Common myeloid progenitor, CD34-positive (primary cell): ENCODE measurements at regions not wholly inside any gene's neighbourhood (a gene's known extent, or its start where the extent isn't known, plus 50 kb on each side); places are given as distances from the start of the nearest gene placed in this dataset.

Source experiments
- CTCF ChIA-PET: fragments of 350-600 bp; sonication (Branson Sonifier 250); formaldehyde crosslinking; loops from one replicate; lab custom pipeline; 2021; ENCODE audit warnings: antibody characterized with exemption; lab: Charles Lee
- POLR2A ChIA-PET: fragments of 350-600 bp; sonication (Branson Sonifier 250); formaldehyde crosslinking; loops from one replicate; lab custom pipeline; 2021; ENCODE audit warnings: antibody characterized with exemption; lab: Charles Lee
- DNase-seq, 3 donors: peaks; one replicate each; pipeline versions ENCODE4 v3.0.0 to v3.0.0-alpha.2; 2013
- H3K27ac ChIP-seq, 2 experiments: 1 replicate in 1 of 2; 2 replicates in 1 of 2; pipeline ENCODE4 v1.7.0; 2013; ENCODE audit warnings: inconsistent platforms in 2 of 2, low read length in 2 of 2, mild to moderate bottlenecking in 2 of 2, low read depth in 1 of 2, moderate library complexity in 1 of 2; ENCODE audit not compliant: severe bottlenecking in 2 of 2, insufficient read depth in 1 of 2, poor library complexity in 1 of 2
- H3K27me3 ChIP-seq, 5 experiments: replicated peaks in 2 of 5; 1 replicate in 3 of 5; 2 replicates in 2 of 5; pipeline versions ENCODE4 v1.6.1 to v1.7.0; 2013; ENCODE audit warnings: low read length in 4 of 5, mild to moderate bottlenecking in 2 of 5, moderate library complexity in 2 of 5, inconsistent platforms in 1 of 5; ENCODE audit not compliant: insufficient read depth in 5 of 5, control insufficient read depth in 4 of 5
- H3K36me3 ChIP-seq, 4 experiments: 1 replicate in 2 of 4; 2 replicates in 2 of 4; pipeline versions ENCODE4 v1.6.1 to v1.7.0; 2013; ENCODE audit warnings: low read length in 3 of 4, control low read depth in 1 of 4, mild to moderate bottlenecking in 1 of 4; ENCODE audit not compliant: control insufficient read depth in 4 of 4, insufficient read depth in 4 of 4
- H3K4me1 ChIP-seq, 4 experiments: 1 replicate in 3 of 4; 2 replicates in 1 of 4; pipeline versions ENCODE4 v1.6.1 to v1.7.1; 2013; ENCODE audit warnings: low read length in 3 of 4, mild to moderate bottlenecking in 3 of 4, control low read depth in 1 of 4, inconsistent platforms in 1 of 4, moderate library complexity in 1 of 4; ENCODE audit not compliant: control insufficient read depth in 4 of 4, insufficient read depth in 4 of 4; ENCODE audit errors: control extremely low read depth in 1 of 4
- H3K4me3 ChIP-seq, 7 experiments: 1 replicate in 4 of 7; 2 replicates in 3 of 7; pipeline versions ENCODE4 v1.5.1 to v1.7.0; 2013; ENCODE audit warnings: mild to moderate bottlenecking in 7 of 7, low read length in 6 of 7, moderate library complexity in 6 of 7, inconsistent platforms in 2 of 7, low read depth in 2 of 7, control low read depth in 1 of 7; ENCODE audit not compliant: insufficient read depth in 4 of 7, control insufficient read depth in 1 of 7; ENCODE audit errors: extremely low read depth in 1 of 7
- H3K9me3 ChIP-seq, 5 experiments: 1 replicate in 4 of 5; 2 replicates in 1 of 5; pipeline versions ENCODE4 v1.6.1 to v1.7.1; 2013; ENCODE audit warnings: low read length in 4 of 5, mild to moderate bottlenecking in 2 of 5, inconsistent platforms in 1 of 5, low read depth in 1 of 5, moderate library complexity in 1 of 5; ENCODE audit not compliant: control insufficient read depth in 4 of 5, insufficient read depth in 2 of 5; ENCODE audit errors: control extremely low read depth in 1 of 5
- WGBS: methylation state at CpG from one replicate; pipeline ENCODE4 v1.1.5; 2013; ENCODE audit not compliant: insufficient coverage; 5-methylcytosine and 5-hydroxymethylcytosine counted together

DNA sequence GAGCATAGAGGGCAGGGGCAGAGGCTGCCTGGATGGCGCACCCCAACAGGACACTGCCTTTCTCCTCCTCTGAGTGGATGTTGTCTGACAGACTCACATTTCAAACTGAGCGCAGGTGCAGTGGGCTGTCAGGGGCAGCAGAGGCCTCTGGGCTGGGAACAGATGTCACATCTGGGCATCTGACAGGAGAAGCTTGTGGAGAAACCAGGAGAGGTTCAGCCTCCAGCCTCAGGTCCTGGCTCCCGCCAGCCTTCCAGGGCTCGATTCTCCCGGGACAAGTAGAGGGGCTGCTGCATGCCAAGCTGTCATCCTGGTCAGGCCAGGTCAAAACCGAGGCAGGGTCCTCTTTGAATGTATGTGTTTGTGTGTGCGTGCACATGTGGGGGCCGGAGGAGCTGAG is 67.7 kb upstream of the SDK2 start:
- Histone ChIP-seq H3K4me1 (peaks cover 0 to 17% (median 6%) of the 10 kb centered on the region in 4 experiments), H3K4me3 (no peak overlapping the region), H3K36me3 (no peaks in the 10 kb centered on the region), H3K9me3 (peaks cover 0 to 3% (median 0%) of the 10 kb centered on the region in 5 experiments), H3K27ac (no peak overlapping the region), H3K27me3 (peaks cover 0 to 9% (median 0%) of the 10 kb centered on the region in 5 experiments)
- WGBS: 90% methylated on average over 6 of the region's 8 CpGs
- CTCF ChIA-PET: interaction anchor here (0.8 to 5.3 kb wide), 8 partner anchors 9 to 325 kb away, joined by 3 to 43 read pairs (median 5); no protein-coding TSS in a partner anchor
- no peak for DNase-seq
- POLR2A ChIA-PET: no interaction called here

DNA sequence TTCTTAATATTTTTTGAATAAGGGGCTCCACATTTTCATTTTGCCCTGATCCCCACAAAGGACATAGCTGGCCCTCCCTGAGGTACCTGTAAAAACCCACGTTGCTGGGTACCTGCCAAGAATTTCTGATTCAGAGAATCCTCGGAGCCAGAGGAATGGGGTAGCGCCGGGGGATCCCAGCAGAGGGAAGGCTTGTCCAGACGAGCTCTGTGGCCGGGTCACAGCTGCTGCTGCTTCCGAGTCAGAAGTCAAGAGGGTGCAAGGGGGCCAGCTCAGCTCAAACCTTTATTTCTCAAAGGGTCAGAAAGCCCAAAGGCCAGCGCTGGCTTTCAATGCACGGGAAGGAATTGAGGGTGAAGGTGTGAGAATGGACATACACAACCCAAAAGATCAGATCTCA is 68.9 kb upstream of the SDK2 start:
- peaks cover 0 to 9% (median 0%) of the 10 kb centered on the region in 5 experiments for H3K27me3 ChIP-seq
- 87% methylated on average over 7 of the region's 9 CpGs for WGBS
- DNase-seq: no peak
- no peaks in the 10 kb centered on the region for H3K36me3 ChIP-seq
- CTCF ChIA-PET: interaction anchor here (0.6 kb wide), 1 partner anchor 1353 kb away, joined by 4 read pairs; no protein-coding TSS in a partner anchor
- no peak overlapping the region for H3K27ac ChIP-seq
- H3K9me3 ChIP-seq: no peaks in the 10 kb centered on the region
- no peak overlapping the region for H3K4me3 ChIP-seq
- POLR2A ChIA-PET: no interaction called here
- H3K4me1 ChIP-seq: peaks cover 0 to 17% (median 6%) of the 10 kb centered on the region in 4 experiments

DNA sequence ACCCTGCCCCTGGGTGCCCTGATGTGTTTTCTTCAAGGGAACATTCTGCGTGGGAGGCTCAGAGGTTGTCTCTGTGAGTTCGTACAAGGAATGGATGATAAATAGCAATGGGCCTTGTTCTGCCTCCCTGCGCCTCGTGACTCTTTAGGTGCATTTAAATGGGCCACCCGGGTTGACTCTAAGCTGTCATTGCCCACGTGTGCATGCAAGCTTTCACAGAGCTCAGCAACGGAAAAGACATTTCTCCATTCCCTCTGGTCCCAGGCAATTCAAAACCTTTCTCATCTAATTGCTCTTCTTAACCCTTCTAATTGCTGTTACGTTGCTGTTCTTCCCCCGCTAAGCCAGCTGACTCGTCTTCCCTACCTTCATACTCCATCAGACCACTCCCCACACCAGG is 71.5 kb upstream of the SDK2 start:
- H3K4me3 ChIP-seq: no peak overlapping the region
- H3K27ac ChIP-seq: no peak overlapping the region
- no peak for DNase-seq
- CTCF ChIA-PET: no interaction called here
- 89% methylated on average over 10 of the region's 10 CpGs for WGBS
- POLR2A ChIA-PET: no interaction called here
- peaks cover 0 to 15% (median 5%) of the 10 kb centered on the region in 4 experiments for H3K4me1 ChIP-seq
- H3K27me3 ChIP-seq: peaks cover 0 to 6% (median 0%) of the 10 kb centered on the region in 5 experiments
- H3K36me3 ChIP-seq: no peaks in the 10 kb centered on the region
- no peaks in the 10 kb centered on the region for H3K9me3 ChIP-seq

DNA sequence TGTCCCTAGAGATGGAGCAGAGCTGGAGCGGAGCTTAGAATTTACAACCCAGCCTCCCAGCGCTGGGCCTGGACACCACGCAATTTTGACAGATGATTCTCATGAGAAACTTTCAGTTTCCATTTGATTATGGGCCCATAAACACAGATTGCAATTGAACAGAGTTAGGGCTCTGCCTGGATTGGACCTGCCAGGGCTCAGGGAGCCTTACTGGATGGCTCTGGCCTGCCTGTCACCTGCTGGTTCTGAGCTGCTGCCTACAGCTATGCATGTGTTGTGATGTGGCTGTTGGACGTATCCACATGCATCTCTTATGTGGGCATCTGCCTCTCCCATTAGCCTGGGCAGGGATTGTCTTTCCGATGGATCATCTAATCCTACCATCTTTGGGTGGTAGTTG is 73.4 kb upstream of the SDK2 start:
- Histone ChIP-seq H3K36me3 (no peaks in the 10 kb centered on the region), H3K27me3 (peaks cover 0 to 6% (median 0%) of the 10 kb centered on the region in 5 experiments), H3K9me3 (no peaks in the 10 kb centered on the region), H3K27ac (no peak overlapping the region), H3K4me1 (peaks cover 0 to 16% (median 4%) of the 10 kb centered on the region in 4 experiments), H3K4me3 (no peak overlapping the region)
- no peak for DNase-seq
- ChIA-PET CTCF (no interaction called here), POLR2A (interaction anchor here (1.2 kb wide), 1 partner anchor 14 kb away, joined by 4 read pairs; no protein-coding TSS in a partner anchor)
- WGBS: 93% methylated on average over 3 of the region's 5 CpGs

DNA sequence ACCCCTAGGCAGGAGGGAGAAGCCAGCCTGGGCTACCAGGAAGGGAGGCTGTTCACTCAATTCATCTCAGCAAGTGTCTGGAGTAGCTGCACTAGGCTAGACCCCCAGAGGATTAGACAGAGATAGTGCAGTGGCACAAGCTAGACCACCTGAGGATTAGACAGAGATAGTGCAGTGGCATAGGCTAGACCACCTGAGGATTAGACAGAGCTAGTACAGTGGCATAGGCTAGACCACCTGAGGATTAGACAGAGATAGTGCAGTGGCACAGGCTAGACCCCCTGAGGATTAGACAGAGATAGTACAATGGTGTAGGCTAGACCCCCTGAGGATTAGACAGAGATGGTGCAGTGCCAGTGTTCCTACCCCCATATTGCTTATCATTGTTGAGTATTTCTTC is 74.1 kb upstream of the SDK2 start:
- POLR2A ChIA-PET: interaction anchor here (1.2 kb wide), 1 partner anchor 14 kb away, joined by 4 read pairs; no protein-coding TSS in a partner anchor
- CTCF ChIA-PET: no interaction called here
- no peak for DNase-seq
- no peak overlapping the region for H3K27ac ChIP-seq
- peaks cover 0 to 3% (median 0%) of the 10 kb centered on the region in 5 experiments for H3K27me3 ChIP-seq
- H3K4me1 ChIP-seq: peaks cover 0 to 20% (median 5%) of the 10 kb centered on the region in 4 experiments
- no peak overlapping the region for H3K4me3 ChIP-seq
- no peaks in the 10 kb centered on the region for H3K36me3 ChIP-seq
- no peaks in the 10 kb centered on the region for H3K9me3 ChIP-seq

DNA sequence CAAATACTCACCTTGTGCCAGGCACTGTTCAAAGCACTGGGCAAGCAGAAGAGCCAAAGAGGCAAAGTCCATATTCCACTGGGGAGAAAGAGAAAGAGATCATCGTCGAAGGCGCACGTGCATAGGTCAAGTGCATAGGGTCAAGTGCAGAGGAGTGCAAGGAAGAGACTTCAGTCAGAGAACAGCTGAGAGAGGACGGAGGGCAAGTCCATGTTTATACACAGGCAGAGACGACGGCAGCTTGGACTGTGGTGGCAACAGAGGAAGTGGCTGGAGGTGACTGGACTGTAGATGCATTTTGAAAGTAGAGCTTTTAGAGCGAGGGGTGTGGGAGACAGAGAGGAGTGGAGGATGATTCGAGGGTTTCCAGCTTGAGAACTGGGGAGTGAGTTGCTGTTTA is 74.7 kb upstream of the SDK2 start:
- Histone ChIP-seq H3K4me1 (peaks cover 0 to 20% (median 5%) of the 10 kb centered on the region in 4 experiments), H3K27me3 (peaks cover 0 to under 1% (median 0%) of the 10 kb centered on the region in 5 experiments), H3K27ac (no peak overlapping the region), H3K36me3 (no peaks in the 10 kb centered on the region), H3K4me3 (no peak overlapping the region), H3K9me3 (no peaks in the 10 kb centered on the region)
- 94% methylated on average over 9 of the region's 9 CpGs for WGBS
- no peak for DNase-seq
- CTCF ChIA-PET: interaction anchor here (1.0 kb wide), 1 partner anchor 9 kb away, joined by 3 read pairs; no protein-coding TSS in a partner anchor
- POLR2A ChIA-PET: no interaction called here

DNA sequence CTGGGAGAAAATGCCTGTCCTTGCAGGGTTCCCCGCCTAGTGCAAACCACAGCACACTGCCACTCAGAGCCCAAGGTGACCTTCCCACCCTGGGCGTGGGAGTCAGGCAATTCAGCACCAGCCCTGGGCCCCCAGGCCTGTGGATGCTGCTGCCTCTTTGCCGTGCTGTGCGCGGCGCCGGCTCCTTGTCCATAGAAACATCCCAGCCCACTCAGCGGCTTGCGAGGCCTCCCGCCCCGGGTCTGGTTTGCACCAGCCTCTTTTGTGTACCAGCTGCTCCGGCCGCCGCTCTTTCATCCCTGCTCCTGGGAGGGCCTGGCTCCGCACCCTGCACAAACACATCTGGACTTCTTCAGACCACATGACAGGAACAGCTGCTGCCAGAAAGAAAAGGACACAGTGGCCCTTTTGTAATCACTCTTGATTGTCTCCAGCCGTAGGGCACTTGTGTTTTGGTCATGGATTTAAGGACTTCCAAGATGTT is 75.4 kb upstream of the SDK2 start:
- no peak overlapping the region for H3K4me3 ChIP-seq
- WGBS: 89% methylated on average over 16 of the region's 16 CpGs
- peaks cover 0 to 20% (median 5%) of the 10 kb centered on the region in 4 experiments for H3K4me1 ChIP-seq
- H3K9me3 ChIP-seq: no peaks in the 10 kb centered on the region
- no peak for DNase-seq
- ChIA-PET POLR2A (no interaction called here), CTCF (interaction anchor here (1.0 to 1.7 kb wide), 2 partner anchors 8 to 10 kb away, joined by 3 to 6 read pairs; no protein-coding TSS in a partner anchor)
- H3K27ac ChIP-seq: no peak overlapping the region
- no peaks in the 10 kb centered on the region for H3K36me3 ChIP-seq
- no peaks in the 10 kb centered on the region for H3K27me3 ChIP-seq
